Posterior vena cava (tissue), 2 donors: ENCODE measurements at regions not wholly inside any gene's neighbourhood (a gene's known extent, or its start where the extent isn't known, plus 50 kb on each side); places are given as distances from the start of the nearest gene placed in this dataset.

ENCODE experiments used
- DNase-seq: peaks from one replicate; pipeline ENCODE4 v3.0.0-alpha.2; 2020; ENCODE audit warnings: low spot score
- intact Hi-C, 2 donors: fragments of 100-400 bp; cut with DNase I; formaldehyde crosslinking; loops; one replicate each; pipeline versions ENCODE4 v1.14.1 to v1.14.2; 2022 to 2023
- donor health status: DM: yes; HTN: yes; CAD: no.
- donor health status: DM: yes; HTN: yes; CAD: no.

DNA sequence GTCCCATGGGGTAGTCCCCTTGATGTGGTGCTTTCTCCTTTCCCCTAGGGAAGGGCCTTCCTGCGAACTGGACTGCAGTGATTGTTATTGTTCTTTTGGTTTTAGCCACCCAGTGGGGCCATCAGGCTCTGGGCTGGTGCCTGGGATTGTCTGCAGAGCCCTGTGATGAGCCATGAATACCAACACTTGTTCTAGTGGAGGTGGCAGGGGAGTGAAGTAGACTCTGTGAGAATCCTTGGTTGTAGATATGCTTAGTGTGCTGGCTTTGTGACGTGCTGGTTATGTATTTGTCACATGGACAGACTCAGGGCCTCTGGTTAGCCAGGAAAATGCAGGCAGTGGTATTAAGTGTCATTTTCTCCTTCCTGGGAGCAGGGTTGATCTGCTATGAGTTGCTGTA lies 51.8 kb upstream of the NDUFB4 start:
- DNase-seq = no peak
- intact Hi-C loops = no loop called here

DNA sequence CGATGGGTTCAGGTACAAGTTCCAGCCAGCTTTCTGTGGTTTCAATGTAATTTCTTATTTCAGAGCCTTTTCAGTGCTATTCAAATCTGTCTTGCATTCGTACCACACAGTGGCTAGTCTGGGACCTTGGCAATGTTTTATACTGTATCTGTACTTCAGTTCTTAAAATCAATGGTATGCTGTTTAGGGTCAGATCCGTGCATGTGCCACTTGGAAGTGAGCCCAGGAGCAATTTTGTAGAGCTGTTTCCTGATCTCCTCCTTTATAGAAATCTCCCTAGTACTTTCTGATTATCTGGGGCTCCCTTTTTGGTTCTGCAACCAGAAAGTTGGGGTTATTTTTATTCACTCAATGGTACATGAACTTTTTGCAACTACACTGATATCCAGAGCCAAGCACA lies 59.5 kb upstream of the NDUFB4 start:
- DNase-seq = no peak
- intact Hi-C loops = no loop called here

DNA sequence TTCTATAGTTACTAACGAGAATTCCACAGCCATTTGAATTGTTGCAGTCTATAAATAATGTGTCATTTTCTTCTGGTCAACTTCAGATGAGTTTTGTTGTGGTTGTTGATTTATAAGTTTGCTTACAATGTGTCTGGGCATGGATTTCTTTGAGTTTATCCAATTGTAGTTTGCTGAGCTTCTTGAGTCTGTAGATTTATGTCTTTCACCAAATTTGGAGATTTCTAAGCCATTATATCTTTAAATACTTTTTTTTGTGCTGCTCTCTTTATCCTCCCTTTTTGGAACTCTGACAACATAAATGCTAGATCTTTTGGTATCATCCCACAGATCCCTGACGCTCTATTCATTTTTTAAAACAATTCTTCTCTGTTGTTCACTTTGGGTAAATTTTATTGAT lies 63.2 kb upstream of the NDUFB4 start:
- intact Hi-C loops = loop anchor here in 1 of 2 donors (5.0 kb wide), 1 partner anchor 991 kb away; no protein-coding TSS in a partner anchor
- no peak for DNase-seq

GRCh38 chr3:120528163-120528562 lies 68.0 kb upstream of the NDUFB4 start:
- intact Hi-C loops = no loop called here
- DNase-seq = no peak

GRCh38 chr3:120526011-120526870 lies 69.9 kb upstream of the NDUFB4 start:
- intact Hi-C loops = no loop called here
- DNase-seq = no peak

GRCh38 chr3:120524171-120524923 lies 71.8 kb upstream of the NDUFB4 start:
- intact Hi-C loops = no loop called here

GRCh38 chr3:120516136-120516535 lies 65.3 kb upstream of the FSTL1 start:
- intact Hi-C loops = no loop called here
- DNase-seq = no peak

More at GRCh38 chr3:120524171-120524923, 71.8 kb upstream of the NDUFB4 start:
- no peak for DNase-seq

- intact Hi-C loops = no loop called here
- no peak for DNase-seq
Observed at GRCh38 chr3:120512655-120513054, 61.9 kb upstream of the FSTL1 start.

GRCh38 chr3:120506828-120507774 lies 56.3 kb upstream of the FSTL1 start:
- no peak for DNase-seq

DNA sequence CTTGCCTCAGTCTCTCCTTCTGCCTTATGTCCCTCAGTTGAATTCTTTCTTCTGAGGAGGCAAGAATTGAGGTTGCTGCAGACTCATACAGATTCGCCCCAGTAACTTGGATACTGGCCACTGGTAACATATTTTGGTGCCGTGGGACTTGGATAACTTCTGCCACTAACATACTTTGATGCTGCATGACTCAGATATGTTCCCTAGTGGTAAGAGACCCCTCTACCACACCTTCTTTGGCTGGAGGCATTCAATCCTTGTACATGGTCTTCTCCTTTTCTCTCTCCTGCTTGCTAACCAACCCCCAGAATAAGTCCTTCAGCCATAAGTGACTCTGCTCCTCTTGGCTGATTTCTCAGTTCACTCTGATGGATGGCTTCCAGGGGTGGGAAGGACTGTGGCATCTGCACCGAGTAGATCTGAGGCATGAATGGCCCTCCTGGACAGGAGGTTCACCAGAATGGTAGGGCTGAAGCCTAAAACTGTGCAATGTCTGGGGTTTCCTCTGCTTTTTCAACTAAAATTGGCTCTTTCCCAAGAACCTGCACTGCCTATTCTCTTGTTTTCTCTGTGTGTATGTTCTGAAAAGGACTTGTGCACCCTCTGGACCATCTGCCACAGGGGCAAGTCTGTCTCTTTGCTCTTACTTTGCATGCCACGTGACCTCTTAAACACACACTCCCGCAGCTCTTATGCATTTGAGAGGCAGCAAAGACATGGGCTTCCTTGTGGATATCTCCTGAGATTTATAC lies 55.5 kb upstream of the FSTL1 start:
- intact Hi-C loops = loop anchor here in 1 of 2 donors (10.0 kb wide), 1 partner anchor 81 kb away; no protein-coding TSS in a partner anchor
- DNase-seq = no peak

More at GRCh38 chr3:120506828-120507774, 56.3 kb upstream of the FSTL1 start:
- intact Hi-C loops = loop anchor here in 1 of 2 donors (10.0 kb wide), 1 partner anchor 82 kb away; no protein-coding TSS in a partner anchor

- DNase-seq = no peak
- intact Hi-C loops = loop anchor here in 1 of 2 donors (10.0 kb wide), 1 partner anchor 79 kb away; no protein-coding TSS in a partner anchor
Observed at GRCh38 chr3:120503727-120504616, 53.2 kb upstream of the FSTL1 start.

- intact Hi-C loops = loop anchor here in 1 of 2 donors (10.0 kb wide), 1 partner anchor 77 kb away; no protein-coding TSS in a partner anchor
Observed at GRCh38 chr3:120502116-120502515, 51.3 kb upstream of the FSTL1 start.

More at GRCh38 chr3:120502116-120502515, 51.3 kb upstream of the FSTL1 start:
- DNase-seq = no peak
